ENCODE measurements at regions not wholly inside any gene's neighbourhood (a gene's known extent, or its start where the extent isn't known, plus 50 kb on each side); places are given as distances from the start of the nearest gene placed in this dataset.

GRCh38 chr20:51142448-51142847 lies 119.5 kb upstream of the KCNG1 start:
- DNase-seq: no peak
- no peak overlapping the region for H3K27ac ChIP-seq
- no peak for TF ChIP-seq CTCF (IDR thresholded peaks at IDR 0.05)
- no peak for ATAC-seq
- peaks cover 0 to 39% (median 9%) of the 10 kb centered on the region in 7 donors for H3K27me3 ChIP-seq
- intact Hi-C loops (cut with DNase I): no loop called here
- no peak overlapping the region for H3K4me3 ChIP-seq
- peaks cover 0 to 20% (median 7%) of the 10 kb centered on the region in 11 donors for H3K9me3 ChIP-seq
- no peaks in the 10 kb centered on the region for H3K4me1 ChIP-seq
- WGBS, 2 donors: 67 to 80% methylated on average over 7 of the region's 7 CpGs
- H3K36me3 ChIP-seq: no peaks in the 10 kb centered on the region

GRCh38 chr20:51140671-51141070 lies 117.8 kb upstream of the KCNG1 start:
- ATAC-seq (no peak), DNase-seq (no peak)
- peaks cover 0 to 38% (median 9%) of the 10 kb centered on the region in 7 donors for H3K27me3 ChIP-seq
- 92 to 94% methylated on average over 7 of the region's 7 CpGs for WGBS, 2 donors
- no peaks in the 10 kb centered on the region for H3K36me3 ChIP-seq
- H3K9me3 ChIP-seq: peaks cover 0 to 6% (median 4%) of the 10 kb centered on the region in 11 donors
- intact Hi-C loops (cut with DNase I): no loop called here
- no peak for TF ChIP-seq CTCF (IDR thresholded peaks at IDR 0.05)
- H3K4me3 ChIP-seq: no peak overlapping the region
- no peaks in the 10 kb centered on the region for H3K4me1 ChIP-seq
- H3K27ac ChIP-seq: no peak overlapping the region

- Histone ChIP-seq H3K4me3 (no peak overlapping the region), H3K9me3 (no peaks in the 10 kb centered on the region), H3K4me1 (no peaks in the 10 kb centered on the region), H3K36me3 (no peaks in the 10 kb centered on the region), H3K27ac (no peak overlapping the region), H3K27me3 (peaks cover 0 to 30% (median 7%) of the 10 kb centered on the region in 7 donors)
- intact Hi-C loops (cut with DNase I): no loop called here
- WGBS, 2 donors: 70 to 71% methylated on average over 3 of the region's 3 CpGs
- ATAC-seq: no peak
- no peak for TF ChIP-seq CTCF (IDR thresholded peaks at IDR 0.05)
- no peak for DNase-seq
Measured at GRCh38 chr20:51139891-51140290, 117.0 kb upstream of the KCNG1 start.

GRCh38 chr20:51138576-51138975 lies 115.7 kb upstream of the KCNG1 start:
- WGBS, 2 donors: 68 to 76% methylated on average over 4 of the region's 4 CpGs
- no peaks in the 10 kb centered on the region for H3K9me3 ChIP-seq
- H3K4me3 ChIP-seq: no peak overlapping the region
- no peak for ATAC-seq
- no peaks in the 10 kb centered on the region for H3K4me1 ChIP-seq
- DNase-seq: no peak
- TF ChIP-seq CTCF (IDR thresholded peaks at IDR 0.05): no peak
- H3K27ac ChIP-seq: no peak overlapping the region
- H3K36me3 ChIP-seq: no peaks in the 10 kb centered on the region
- intact Hi-C loops (cut with DNase I): no loop called here
- peaks cover 0 to 18% (median 0%) of the 10 kb centered on the region in 7 donors for H3K27me3 ChIP-seq

Data from heart right ventricle (tissue), 16 donors.